ENCODE measurements at regions not wholly inside any gene's neighbourhood (a gene's known extent, or its start where the extent isn't known, plus 50 kb on each side); places are given as distances from the start of the nearest gene placed in this dataset.

- no peak for TF ChIP-seq PRPF4 (IDR thresholded peaks at IDR 0.05; ENCODE audit: insufficient read depth, low read depth, low read length, poor library complexity, severe bottlenecking)
- TF ChIP-seq ZNF785 (CRISPR knock-in tag; IDR thresholded peaks at IDR 0.05), result no peak
- no peak for TF ChIP-seq BCL6 (CRISPR knock-in tag; IDR thresholded peaks at IDR 0.05)
- no peak for TF ChIP-seq ZBTB2 (IDR thresholded peaks at IDR 0.05)
Measured at GRCh38 chr5:124522992-124523391, 223.4 kb downstream of the ZNF608 start (continued).

- ATAC-seq (peak; percentile 43; the same call in 2 of the 3 replicates), DNase-seq (ENCODE audit: extremely low read depth in 1 of 4, low spot score in 3 of 4) (no peak), FAIRE-seq (no peak)
- no peaks in the 10 kb centered on the region for H4K20me1 ChIP-seq (replicated peaks; ENCODE audit: control insufficient read depth, insufficient read depth, low read length)
- peaks cover 2 to 13% of the 10 kb centered on the region in 2 experiments; a peak in 3 of 5 replicates for H3K27me3 ChIP-seq (ENCODE audit: control insufficient read depth in 2 of 2, insufficient read depth in 2 of 2, low read length in 2 of 2)
- ChIA-PET CTCF (ENCODE audit: low intra/inter-chr PET ratio) (no interaction called here), POLR2A (interaction anchor here (0.7 to 0.9 kb wide), 2 partner anchors 65 to 198 kb away, joined by 3 to 5 read pairs; no protein-coding TSS in a partner anchor)
- no peak overlapping the region for H3K9ac ChIP-seq (ENCODE audit: insufficient read depth in 1 of 2, low read depth in 2 of 2, low read length in 2 of 2)
- H3K27ac ChIP-seq (ENCODE audit: extremely low read depth, low read depth, low read length), result no peak overlapping the region
- BruUV-seq (replicated peaks), result no TSS peak
- in situ Hi-C loops (cut with MboI) (no loop called here), intact Hi-C loops (cut with micrococcal nuclease) (no loop called here)
- H3K9me1 ChIP-seq (ENCODE audit: control insufficient read depth, insufficient read depth, low read length), result no peaks in the 10 kb centered on the region
- H3K4me1 ChIP-seq (replicated peaks in 1 of 2; ENCODE audit: control insufficient read depth in 2 of 2, insufficient read depth in 2 of 2, low read length in 2 of 2), result no peaks in the 10 kb centered on the region
- H3K79me2 ChIP-seq (ENCODE audit: control insufficient read depth, insufficient read depth, low read length), result no peaks in the 10 kb centered on the region
- H3K9me3 ChIP-seq (replicated peaks; ENCODE audit: control insufficient read depth, insufficient read depth, low read depth, low read length), result no peaks in the 10 kb centered on the region
- H3K4me2 ChIP-seq (ENCODE audit: insufficient read depth, low read length), result no peak overlapping the region
- no peak overlapping the region for H3K4me3 ChIP-seq
- no peaks in the 10 kb centered on the region for H3K36me3 ChIP-seq (ENCODE audit: control insufficient read depth, insufficient read depth, low read length)
- no peak overlapping the region for H2AFZ ChIP-seq (ENCODE audit: low read depth, low read length)
- WGBS (ENCODE audit: insufficient coverage, low coverage, missing lambda C conversion rate), result 8% methylated on average over 29 of the region's 34 CpGs
- TF ChIP-seq JUNB (CRISPR knock-in tag; conservative IDR thresholded peaks at IDR 0.05), result no peak
- TF ChIP-seq SNIP1 (IDR thresholded peaks at IDR 0.05; ENCODE audit: low read depth), result no peak
- TF ChIP-seq ZZZ3 (IDR thresholded peaks at IDR 0.05), result no peak
- TF ChIP-seq SFPQ (IDR thresholded peaks at IDR 0.05; ENCODE audit: low read depth, low read length), result no peak
- no peak for TF ChIP-seq ZNF24 (IDR thresholded peaks at IDR 0.05)
- no peak for TF ChIP-seq RBBP5 (IDR thresholded peaks at IDR 0.05; ENCODE audit: borderline replicate concordance, insufficient read depth, low read length, poor library complexity, severe bottlenecking)
- TF ChIP-seq ADNP (tag; IDR thresholded peaks at IDR 0.05), result no peak
- TF ChIP-seq SMC3 (conservative IDR thresholded peaks at IDR 0.05; ENCODE audit: insufficient read depth, low read depth, low read length), result no peak
- TF ChIP-seq KDM4B (IDR thresholded peaks at IDR 0.05; ENCODE audit: borderline replicate concordance in 2 of 2, low read depth in 1 of 2), result no peak
- TF ChIP-seq XRCC5 (IDR thresholded peaks at IDR 0.05; ENCODE audit: low read depth, low read length), result no peak
- no peak for TF ChIP-seq USF2 (CRISPR knock-in tag; IDR thresholded peaks at IDR 0.05)
Measured at GRCh38 chr5:124521461-124522230, 224.8 kb downstream of the ZNF608 start.

Data from K562 (cell line).